Sigmoid colon (tissue), 4 donors: ENCODE measurements at regions not wholly inside any gene's neighbourhood (a gene's known extent, or its start where the extent isn't known, plus 50 kb on each side); places are given as distances from the start of the nearest gene placed in this dataset.
"Not testable (repeated sequence)": the region's sequence is repeated elsewhere in the genome, so short reads cannot be mapped to it uniquely, and the experiment has no call there.

Source experiments
- POLR2A ChIP-seq, 2 donors: fragments of 450-650 bp; IDR thresholded peaks; one replicate each; pipeline ENCODE4 v1.6.1; 2016; ENCODE audit warnings: antibody characterized with exemption in 2 of 2, mild to moderate bottlenecking in 2 of 2, moderate library complexity in 2 of 2
- POLR2AphosphoS5 ChIP-seq, 4 donors: sonication (generic); formaldehyde crosslinking; IDR thresholded peaks; one replicate each; pipeline ENCODE4 v1.6.1; 2017; ENCODE audit warnings: antibody characterized with exemption in 4 of 4
- TF ChIP-seq, protein P1 (sequence below), 4 experiments: fragments of 450-650 bp in 3 of 4; fragments of 200-600 bp in 1 of 4; IDR thresholded peaks; one replicate each; pipeline ENCODE4 v1.5.1; 2016 to 2019; ENCODE audit warnings: antibody characterized with exemption in 4 of 4, mild to moderate bottlenecking in 3 of 4, moderate library complexity in 2 of 4

DNA sequence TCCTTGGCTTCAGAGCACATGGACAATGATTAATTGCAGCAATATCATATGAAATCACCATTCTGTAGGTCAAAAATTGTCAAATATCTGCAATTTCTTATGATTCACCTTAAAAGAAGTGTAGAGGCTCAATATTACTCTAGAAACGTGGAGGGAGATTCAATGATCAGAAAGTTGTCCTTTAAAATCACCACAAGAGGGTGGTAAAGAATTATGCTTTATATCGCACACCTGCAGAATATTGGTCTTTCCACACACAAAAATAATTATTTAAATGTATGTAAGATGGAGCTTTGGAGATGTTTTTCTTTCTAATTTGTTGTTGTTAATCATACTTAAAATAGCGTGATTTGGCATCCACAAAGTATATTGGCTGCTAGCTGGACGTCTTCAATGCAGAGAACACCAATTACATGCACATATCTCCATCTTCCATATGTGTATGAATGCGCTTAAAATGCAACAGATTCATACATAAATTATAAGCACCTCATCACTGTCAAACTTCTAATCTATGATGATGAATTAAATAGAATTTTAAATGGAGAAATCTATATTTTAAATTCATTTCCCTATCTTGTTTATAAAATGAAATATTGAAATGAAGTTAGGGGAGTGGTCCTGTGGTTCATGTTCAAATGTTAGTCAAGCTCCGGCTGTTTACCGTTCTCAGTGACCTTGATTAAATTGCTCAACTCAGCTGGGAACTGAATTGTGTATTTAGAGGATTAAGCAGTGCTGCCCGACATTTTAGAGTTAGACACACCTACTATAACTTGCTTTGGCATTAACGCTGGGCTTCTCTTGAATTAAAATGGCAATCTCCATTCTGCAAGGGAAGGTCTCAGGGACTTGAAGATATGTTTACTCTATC lies 153.5 kb upstream of the CHL1 start:
- not testable (repeated sequence) for TF ChIP-seq POLR2A, POLR2AphosphoS5 (IDR thresholded peaks at IDR 0.05)
- TF ChIP-seq, protein P1, sequence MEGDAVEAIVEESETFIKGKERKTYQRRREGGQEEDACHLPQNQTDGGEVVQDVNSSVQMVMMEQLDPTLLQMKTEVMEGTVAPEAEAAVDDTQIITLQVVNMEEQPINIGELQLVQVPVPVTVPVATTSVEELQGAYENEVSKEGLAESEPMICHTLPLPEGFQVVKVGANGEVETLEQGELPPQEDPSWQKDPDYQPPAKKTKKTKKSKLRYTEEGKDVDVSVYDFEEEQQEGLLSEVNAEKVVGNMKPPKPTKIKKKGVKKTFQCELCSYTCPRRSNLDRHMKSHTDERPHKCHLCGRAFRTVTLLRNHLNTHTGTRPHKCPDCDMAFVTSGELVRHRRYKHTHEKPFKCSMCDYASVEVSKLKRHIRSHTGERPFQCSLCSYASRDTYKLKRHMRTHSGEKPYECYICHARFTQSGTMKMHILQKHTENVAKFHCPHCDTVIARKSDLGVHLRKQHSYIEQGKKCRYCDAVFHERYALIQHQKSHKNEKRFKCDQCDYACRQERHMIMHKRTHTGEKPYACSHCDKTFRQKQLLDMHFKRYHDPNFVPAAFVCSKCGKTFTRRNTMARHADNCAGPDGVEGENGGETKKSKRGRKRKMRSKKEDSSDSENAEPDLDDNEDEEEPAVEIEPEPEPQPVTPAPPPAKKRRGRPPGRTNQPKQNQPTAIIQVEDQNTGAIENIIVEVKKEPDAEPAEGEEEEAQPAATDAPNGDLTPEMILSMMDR (IDR thresholded peaks at IDR 0.05): peak in 2 of 4 experiments; percentile 27 to 38
